Mononuclear cell (primary cell): ENCODE measurements at regions not wholly inside any gene's neighbourhood (a gene's known extent, or its start where the extent isn't known, plus 50 kb on each side); places are given as distances from the start of the nearest gene placed in this dataset.

ENCODE experiments used
- H3K27me3 ChIP-seq: 2 replicates; pipeline ENCODE4 v1.6.0; 2011; ENCODE audit warnings: low read length, control low read depth; ENCODE audit not compliant: insufficient read depth
- H3K4me1 ChIP-seq: 2 replicates; pipeline ENCODE4 v1.5.1; 2011; ENCODE audit warnings: mild to moderate bottlenecking, low read length, control low read depth; ENCODE audit not compliant: insufficient read depth
- H3K4me3 ChIP-seq: 2 replicates; pipeline ENCODE4 v1.5.1; 2011; ENCODE audit warnings: mild to moderate bottlenecking, low read length, moderate library complexity
- H3K9me3 ChIP-seq: 2 replicates; pipeline ENCODE4 v1.5.1; 2011; ENCODE audit warnings: low read depth, mild to moderate bottlenecking, control low read depth, low read length

DNA sequence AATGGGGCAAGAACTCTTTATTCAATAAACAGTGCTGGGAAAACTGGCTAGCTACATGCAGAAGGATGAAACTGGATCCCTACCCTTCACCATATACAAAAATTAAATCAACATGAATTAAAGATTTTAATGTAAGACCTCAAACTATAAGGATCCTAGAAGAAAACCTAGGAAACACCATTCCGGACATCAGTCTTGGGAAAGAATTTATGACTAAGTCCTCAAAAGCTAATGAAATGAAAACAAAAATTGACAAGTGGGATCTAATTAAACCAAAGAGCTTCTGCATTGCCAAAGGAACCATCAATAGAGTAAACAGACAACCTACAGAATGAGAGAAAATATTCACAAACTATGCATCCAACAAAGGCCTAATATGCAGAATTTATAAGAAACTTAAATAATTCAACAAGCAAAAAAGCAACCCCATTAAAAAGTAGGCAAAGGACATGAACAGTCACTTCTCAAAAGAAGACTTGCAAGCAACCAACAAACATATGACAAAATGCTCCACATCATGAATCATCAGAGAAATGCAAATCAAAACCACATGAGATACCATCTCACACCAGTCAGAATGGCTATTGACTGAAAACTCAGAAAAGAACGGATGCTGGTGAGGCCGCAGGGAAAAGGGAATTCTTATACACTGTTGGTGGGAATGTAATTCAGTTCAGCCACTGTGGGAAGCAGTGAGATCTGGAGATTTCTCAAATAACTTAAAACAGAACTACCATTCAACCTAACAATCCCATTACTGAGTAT is 104.3 kb upstream of the MAP3K1 start:
- Histone ChIP-seq H3K4me1 (no peaks in the 10 kb centered on the region), H3K4me3 (no peak overlapping the region), H3K9me3 (no peaks in the 10 kb centered on the region), H3K27me3 (no peaks in the 10 kb centered on the region)

DNA sequence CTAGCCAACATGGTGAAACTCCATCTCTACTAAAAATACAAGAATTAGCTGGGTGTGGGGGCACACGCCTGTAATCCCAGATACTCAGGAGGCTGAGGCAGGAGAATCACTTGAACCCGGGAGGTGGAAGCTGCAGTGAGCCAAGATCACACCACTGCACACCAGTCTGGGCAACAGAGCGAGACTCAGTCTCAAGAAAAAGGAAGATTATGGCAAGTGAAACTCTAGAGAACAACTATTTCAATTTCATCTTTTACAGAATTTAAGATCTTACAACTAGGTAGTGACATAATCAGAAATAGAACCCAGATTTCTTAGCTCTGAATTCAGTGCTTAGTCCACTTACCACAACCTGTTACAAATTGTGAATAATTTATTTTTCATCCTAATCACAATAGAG is 108.8 kb upstream of the MAP3K1 start:
- Histone ChIP-seq H3K4me1 (no peaks in the 10 kb centered on the region), H3K27me3 (no peaks in the 10 kb centered on the region)

DNA sequence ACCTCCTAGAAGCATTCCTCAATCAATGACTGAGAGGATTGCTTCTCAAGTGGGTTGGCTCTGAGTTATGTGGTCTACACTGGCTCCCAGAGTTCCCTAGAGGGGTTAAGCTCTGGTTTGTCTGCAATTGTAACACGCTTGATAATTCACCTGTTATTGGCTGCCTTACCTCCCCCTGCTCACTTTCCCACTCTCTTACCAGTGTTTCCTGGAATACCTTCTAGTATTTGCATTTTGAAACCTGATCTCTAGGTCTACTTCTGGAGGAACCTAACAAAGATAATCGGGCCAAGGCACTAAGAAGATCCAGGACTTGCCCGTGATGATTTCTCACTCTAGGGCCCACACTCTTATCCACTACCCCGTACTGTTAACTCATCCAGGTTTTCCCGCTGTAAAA is 110.1 kb upstream of the MAP3K1 start:
- Histone ChIP-seq H3K9me3 (no peaks in the 10 kb centered on the region), H3K27me3 (no peaks in the 10 kb centered on the region), H3K4me1 (peaks cover 13% of the 10 kb centered on the region), H3K4me3 (no peak overlapping the region)

More for the DNA sequence above, 108.8 kb upstream of the MAP3K1 start:
- no peaks in the 10 kb centered on the region for H3K9me3 ChIP-seq
- H3K4me3 ChIP-seq, result no peak overlapping the region

DNA sequence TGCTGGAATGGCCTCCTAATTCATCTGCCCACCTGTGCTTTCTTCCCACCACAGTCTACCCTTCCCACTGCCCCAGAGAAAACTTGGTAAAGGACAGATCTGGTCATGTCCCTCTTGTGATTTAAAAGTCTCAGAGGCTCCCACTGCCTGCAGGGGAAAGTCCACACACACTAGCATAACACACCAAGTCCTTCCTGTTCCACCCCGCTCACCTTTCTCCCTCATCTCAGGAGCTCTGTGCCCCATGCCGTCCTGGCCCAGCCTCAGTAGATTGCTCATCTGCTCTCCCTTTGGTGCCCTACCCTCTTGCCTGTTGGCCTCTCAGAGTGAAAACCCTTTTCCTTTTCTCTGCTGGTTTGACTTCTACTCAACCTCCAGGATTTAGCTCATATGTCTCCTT is 111.4 kb upstream of the MAP3K1 start:
- Histone ChIP-seq H3K4me3 (no peak overlapping the region), H3K4me1 (peaks cover 24% of the 10 kb centered on the region), H3K27me3 (no peaks in the 10 kb centered on the region), H3K9me3 (no peaks in the 10 kb centered on the region)

DNA sequence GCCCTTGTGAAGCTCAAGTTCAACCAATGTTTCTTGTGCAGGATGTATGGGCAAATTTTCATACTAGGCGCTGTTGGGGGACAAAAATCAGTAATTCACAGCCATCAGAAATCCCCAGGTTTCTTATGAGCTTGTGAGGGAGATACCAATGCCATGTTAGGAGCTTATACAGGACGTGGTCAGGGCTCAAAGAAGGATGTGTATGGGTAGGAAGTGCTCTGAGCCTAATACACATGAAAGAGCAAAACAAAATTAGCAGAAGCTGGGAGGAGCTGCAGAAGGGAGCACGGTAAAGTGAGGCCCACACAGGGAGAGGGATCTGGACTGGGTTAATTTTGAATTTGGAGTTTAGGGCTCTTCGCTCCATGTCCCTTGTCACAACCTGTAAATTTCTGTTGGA is 114.6 kb upstream of the MAP3K1 start:
- Histone ChIP-seq H3K4me1 (peaks cover 38% of the 10 kb centered on the region), H3K4me3 (no peak overlapping the region), H3K9me3 (no peaks in the 10 kb centered on the region), H3K27me3 (no peaks in the 10 kb centered on the region)

DNA sequence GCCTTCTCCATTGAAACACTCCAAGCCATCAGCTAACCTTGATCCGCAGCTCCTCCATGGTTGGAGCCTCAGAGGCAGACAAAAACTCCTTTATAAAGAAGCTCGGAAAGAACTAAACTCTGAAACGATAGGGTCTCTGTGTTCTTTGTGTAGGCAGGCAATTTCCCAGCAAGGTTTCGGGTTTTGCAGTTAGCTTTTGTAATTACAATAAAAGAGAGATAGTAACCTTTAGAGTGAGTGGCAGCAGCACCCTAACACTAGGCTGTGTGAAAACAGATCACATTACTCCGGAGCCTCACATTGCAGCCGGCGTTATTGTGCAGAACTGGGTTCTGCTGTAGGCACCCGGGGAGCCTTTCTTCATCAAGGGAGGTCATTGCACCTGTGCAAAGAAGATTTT is 115.8 kb upstream of the MAP3K1 start:
- no peaks in the 10 kb centered on the region for H3K27me3 ChIP-seq
- no peak overlapping the region for H3K4me3 ChIP-seq
- H3K9me3 ChIP-seq, result no peaks in the 10 kb centered on the region
- H3K4me1 ChIP-seq, result peaks cover 45% of the 10 kb centered on the region

DNA sequence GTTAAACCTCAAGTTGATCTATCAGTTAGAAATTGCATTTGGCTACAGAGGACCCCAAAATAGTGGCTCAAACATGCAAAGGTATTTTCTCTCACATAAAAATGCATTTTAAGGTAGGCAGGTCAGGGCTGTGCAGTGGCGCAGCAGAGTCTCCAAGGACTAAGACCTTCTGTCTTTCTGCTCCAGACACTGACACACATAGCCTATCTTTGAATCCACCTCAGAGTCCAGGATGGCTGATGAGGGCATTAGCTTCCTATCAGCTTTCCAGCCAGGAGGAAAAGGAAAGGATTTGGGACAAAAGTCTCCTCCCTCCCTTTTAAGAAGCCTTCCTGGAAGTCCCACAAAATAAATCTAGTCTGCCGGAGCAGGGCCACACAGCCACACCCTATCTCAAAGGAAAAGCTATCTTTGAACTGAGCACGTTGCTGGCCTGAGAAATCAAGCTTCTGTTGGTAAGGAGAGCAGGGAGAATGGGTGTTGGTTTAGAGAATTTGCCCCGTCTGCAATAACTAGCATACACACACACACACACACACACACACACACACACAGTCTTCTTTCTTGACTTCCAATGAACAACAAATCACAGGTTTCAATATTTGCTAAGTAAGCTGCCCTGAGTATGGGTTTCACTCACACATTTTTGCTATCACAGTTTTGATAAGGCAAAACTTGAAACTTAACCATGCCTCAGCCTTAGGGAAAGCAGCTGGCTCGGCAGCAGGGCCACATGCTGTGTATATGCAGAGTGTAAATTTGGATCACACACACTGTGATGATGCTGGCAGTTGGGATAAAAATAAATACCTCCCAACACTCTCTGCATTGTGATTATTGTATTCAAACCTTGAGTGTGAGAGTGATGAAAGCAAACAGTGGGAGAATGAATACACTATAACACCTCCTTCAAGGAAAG is 116.6 kb upstream of the MAP3K1 start:
- no peaks in the 10 kb centered on the region for H3K9me3 ChIP-seq
- no peaks in the 10 kb centered on the region for H3K27me3 ChIP-seq
- no peak overlapping the region for H3K4me3 ChIP-seq
- peaks cover 45% of the 10 kb centered on the region for H3K4me1 ChIP-seq

DNA sequence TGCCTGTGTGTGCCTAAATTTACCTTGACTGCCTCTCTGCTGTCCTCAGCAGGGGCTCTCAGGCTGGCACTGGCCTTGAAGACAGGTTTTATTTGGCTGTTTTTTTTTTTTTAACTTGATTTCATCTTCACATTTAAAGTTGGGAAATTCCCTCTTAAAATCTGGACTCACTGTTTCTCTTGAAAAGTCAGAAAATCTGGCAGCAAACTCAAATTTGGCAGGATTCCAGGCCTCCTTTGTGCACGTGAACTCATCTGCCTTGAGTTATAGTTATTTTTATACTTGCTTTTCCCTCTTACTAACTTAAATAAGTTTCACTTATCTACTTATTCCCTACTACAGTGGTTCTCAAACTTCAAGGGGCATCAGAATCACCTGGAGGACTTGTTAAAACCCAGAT is 118.4 kb upstream of the MAP3K1 start:
- no peak overlapping the region for H3K4me3 ChIP-seq
- peaks cover 60% of the 10 kb centered on the region for H3K4me1 ChIP-seq
- no peaks in the 10 kb centered on the region for H3K27me3 ChIP-seq
- H3K9me3 ChIP-seq, result no peaks in the 10 kb centered on the region

DNA sequence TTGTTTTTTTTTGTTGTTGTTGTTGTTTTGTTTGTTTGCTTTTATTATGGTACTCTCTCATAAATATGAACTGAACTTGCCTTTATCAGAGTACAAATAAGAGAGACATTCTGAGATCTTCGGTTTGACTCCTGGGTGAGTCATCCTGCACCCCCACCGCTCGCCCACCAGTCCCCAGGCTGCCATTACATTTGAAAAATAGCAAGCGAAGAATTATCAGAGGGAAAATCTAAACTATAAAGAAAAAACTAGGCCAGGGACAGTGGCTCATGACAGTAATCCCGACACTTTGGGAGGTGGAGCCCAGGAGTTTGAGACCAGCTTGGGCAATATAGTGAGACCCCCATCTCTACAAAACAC is 122.1 kb upstream of the MAP3K1 start:
- Histone ChIP-seq H3K4me1 (peaks cover 54% of the 10 kb centered on the region), H3K9me3 (no peaks in the 10 kb centered on the region)

DNA sequence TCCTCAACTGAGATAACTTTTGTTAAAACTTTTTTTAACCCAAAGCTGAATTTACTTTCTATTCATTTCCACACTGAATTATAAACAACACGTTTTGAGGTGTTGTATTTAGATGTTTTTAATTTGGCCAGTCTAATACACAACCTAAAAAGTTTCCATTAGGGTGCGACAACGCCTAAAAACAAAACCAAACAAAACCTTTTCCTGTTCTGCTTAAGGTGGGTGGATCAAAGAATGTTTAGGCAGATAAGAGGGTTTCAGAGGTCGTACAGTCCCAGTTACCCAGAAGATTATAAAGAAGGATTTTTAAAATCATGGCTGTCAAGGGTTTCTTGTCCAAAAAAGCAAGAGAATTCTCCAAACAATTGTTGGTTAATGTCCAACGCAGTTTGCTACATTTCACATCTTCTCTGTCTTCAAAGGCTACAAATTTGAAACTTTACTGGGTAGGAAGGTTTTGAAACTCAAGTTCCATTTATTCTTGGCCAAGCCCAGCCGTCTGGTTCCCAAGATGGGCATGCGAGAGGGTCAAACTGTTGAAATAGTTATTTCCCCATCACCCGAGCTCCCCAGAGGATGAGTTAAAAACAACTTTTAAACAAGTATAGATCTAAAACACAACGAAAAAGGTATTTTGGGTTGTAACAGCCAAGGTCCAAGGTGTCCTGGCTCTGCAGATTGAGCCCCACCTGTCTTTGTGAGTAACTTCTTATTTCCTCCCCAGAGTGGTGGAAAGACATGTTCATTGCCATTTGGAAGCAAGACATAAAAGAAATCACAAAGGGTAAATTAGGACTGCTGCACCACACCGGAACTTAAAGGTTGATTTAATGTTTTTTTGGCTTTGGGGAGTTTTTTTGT is 122.8 kb upstream of the MAP3K1 start:
- H3K4me3 ChIP-seq, result no peak overlapping the region
- H3K4me1 ChIP-seq, result peaks cover 60% of the 10 kb centered on the region
- H3K9me3 ChIP-seq, result no peaks in the 10 kb centered on the region
- no peaks in the 10 kb centered on the region for H3K27me3 ChIP-seq

More for the DNA sequence above, 122.1 kb upstream of the MAP3K1 start:
- Histone ChIP-seq H3K4me3 (no peak overlapping the region), H3K27me3 (no peaks in the 10 kb centered on the region)

DNA sequence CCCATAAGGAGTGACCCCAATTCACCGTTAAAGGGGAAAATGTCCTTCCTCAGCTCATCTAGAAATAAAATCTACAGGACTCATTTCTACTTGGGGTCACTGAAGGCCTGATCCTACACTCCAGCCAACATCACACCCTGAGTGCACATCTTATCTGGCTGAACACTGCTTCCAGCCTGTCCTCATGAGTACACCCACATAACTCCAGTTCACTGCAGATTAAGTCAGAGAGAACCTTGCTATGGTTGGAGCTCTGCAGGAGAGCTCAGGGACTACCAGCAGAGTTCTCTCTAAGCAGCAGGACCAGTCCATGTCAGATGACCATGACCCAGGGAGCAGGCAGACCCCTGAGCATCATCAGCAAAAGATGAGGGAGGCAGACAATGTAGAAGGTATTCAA is 126.9 kb upstream of the MAP3K1 start:
- H3K4me1 ChIP-seq, result peaks cover 81% of the 10 kb centered on the region
- no peaks in the 10 kb centered on the region for H3K27me3 ChIP-seq
- no peak overlapping the region for H3K4me3 ChIP-seq
- no peaks in the 10 kb centered on the region for H3K9me3 ChIP-seq

DNA sequence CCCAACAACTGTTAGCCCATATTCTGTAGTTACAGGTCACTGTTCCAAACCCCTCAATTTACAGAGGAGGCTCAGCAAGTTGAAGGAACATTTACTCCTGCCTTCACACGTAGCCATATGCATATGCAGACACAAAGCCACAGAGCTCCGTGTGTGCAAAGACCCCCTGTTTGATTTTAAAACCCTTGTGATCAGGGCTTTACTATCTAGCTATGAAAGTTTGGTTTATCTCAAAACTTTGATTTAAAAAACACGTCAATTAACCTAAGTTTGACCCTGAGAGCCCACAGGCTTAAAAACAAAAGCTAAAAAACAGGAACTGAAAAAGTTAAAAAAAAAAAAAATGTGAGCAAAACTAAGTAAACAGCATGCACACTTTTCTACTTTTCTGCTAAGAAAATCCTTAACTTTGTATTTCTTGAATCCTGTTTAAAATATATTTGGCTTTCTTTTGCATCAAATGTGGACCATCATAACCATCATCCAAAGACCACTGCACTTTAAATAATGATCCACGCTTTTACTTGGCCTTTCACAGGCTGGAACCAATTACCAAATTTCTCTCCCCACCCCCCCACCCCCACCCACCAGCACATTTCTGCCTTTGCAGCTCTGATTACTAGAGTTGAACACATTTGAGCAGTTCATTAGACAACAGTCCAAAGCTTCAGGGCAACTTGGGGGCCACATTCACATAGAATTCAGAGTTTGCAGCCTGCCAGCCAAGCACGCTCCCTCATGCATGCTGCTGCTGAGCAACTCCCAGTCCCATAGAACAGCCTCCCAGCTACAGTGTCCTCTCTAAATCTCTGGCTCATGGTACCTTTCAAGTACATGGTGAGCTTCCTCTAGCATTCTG is 128.8 kb upstream of the MAP3K1 start:
- peaks cover 70% of the 10 kb centered on the region for H3K4me1 ChIP-seq
- no peak overlapping the region for H3K4me3 ChIP-seq

DNA sequence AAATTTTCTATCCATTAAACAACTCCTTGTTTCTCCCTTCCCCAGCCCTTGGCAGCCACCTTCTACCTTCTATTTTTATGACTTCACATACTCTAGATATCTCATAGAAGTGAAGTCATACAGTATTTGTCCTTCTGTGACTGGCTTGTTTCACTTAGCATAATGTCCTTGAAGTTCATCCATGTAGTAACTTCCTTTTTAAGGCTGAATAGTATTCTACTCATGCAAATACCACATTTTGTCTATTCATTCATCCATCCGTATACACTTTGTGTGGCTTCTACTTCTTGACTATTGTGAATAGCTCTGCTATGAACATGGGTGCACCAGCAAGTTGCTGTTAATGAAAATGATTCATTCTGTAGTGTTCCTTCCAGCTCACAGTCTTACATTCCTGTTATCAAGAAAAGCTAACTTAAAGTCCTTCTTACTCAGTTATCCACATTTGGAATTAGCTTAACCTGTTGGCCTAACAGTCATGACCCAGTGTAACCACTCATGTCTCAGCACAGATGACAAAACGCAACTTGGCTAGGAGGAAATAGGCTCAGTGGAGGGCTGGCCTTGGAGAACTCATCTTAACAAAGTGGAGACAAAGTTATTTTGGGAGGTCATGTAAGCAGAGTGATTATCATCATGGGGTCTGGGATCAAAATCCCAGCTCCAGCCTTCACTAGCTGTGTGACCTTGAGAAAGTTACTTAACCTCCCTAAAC is 129.7 kb upstream of the MAP3K1 start:
- Histone ChIP-seq H3K4me1 (peaks cover 70% of the 10 kb centered on the region), H3K4me3 (no peak overlapping the region), H3K27me3 (no peaks in the 10 kb centered on the region), H3K9me3 (no peaks in the 10 kb centered on the region)

More for the DNA sequence above, 128.8 kb upstream of the MAP3K1 start:
- Histone ChIP-seq H3K9me3 (no peaks in the 10 kb centered on the region), H3K27me3 (no peaks in the 10 kb centered on the region)

DNA sequence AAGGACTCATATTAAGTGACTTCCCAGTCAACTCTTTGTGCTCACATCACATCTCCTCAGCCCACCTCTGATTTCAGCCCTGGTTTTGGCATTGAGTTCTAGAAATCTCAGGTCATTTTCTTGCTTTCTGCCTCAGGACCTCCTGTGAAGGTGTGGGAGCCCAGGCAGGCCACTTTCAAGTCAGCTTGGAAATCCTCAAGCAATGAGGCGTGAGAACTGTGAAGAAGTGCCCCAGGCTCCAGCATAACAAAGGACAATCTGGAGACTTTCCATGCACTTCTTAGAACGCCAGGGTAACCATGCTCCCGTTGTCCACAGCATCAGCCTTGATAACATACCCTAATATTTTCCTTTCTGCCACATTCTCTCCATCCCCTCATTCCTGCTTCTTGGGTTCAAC is 131.2 kb upstream of the MAP3K1 start:
- H3K27me3 ChIP-seq, result no peaks in the 10 kb centered on the region
- peaks cover 68% of the 10 kb centered on the region for H3K4me1 ChIP-seq
- no peak overlapping the region for H3K4me3 ChIP-seq

More for the DNA sequence above, 131.2 kb upstream of the MAP3K1 start:
- no peaks in the 10 kb centered on the region for H3K9me3 ChIP-seq
